ENCODE measurements at regions not wholly inside any gene's neighbourhood (a gene's known extent, or its start where the extent isn't known, plus 50 kb on each side); places are given as distances from the start of the nearest gene placed in this dataset.

GRCh38 chr10:77717336-77717735 lies 79.7 kb upstream of the KCNMA1 start:
- H3K4me3 ChIP-seq: no peak overlapping the region
- no peak for DNase-seq
- H3K27me3 ChIP-seq (replicated peaks; ENCODE audit: insufficient read depth): no peaks in the 10 kb centered on the region
- no peak for TF ChIP-seq EZH2phosphoT487 (IDR thresholded peaks at IDR 0.05; ENCODE audit: insufficient read depth, low read depth)
- no peak for TF ChIP-seq EZH2 (IDR thresholded peaks at IDR 0.05; ENCODE audit: insufficient read depth, poor library complexity, severe bottlenecking)
- peaks cover 9% of the 10 kb centered on the region for H3F3A ChIP-seq (ENCODE audit: insufficient read depth)
- H2AFZ ChIP-seq: no peak overlapping the region
- H4K20me1 ChIP-seq (ENCODE audit: insufficient read depth): no peaks in the 10 kb centered on the region
- no peaks in the 10 kb centered on the region for H3K9me3 ChIP-seq (ENCODE audit: low read depth)
- WGBS, 2 experiments (ENCODE audit: low coverage in 1 of 2, low lambda C conversion rate in 2 of 2, missing lambda C conversion rate in 2 of 2): 77 to 78% methylated on average over 3 of the region's 3 CpGs
- H3K27ac ChIP-seq: no peak overlapping the region
- in situ Hi-C loops (cut with MboI): no loop called here
- no peak overlapping the region for H3K9ac ChIP-seq
- H3K36me3 ChIP-seq (ENCODE audit: low read depth): no peaks in the 10 kb centered on the region
- no peaks in the 10 kb centered on the region for H3K9me2 ChIP-seq (ENCODE audit: insufficient read depth)
- no peak overlapping the region for H3K4me2 ChIP-seq (ENCODE audit: unreplicated experiment)
- H3K4me1 ChIP-seq (ENCODE audit: insufficient read depth): peaks cover 8% of the 10 kb centered on the region; the same call in 1 of the 2 replicates
- no peaks in the 10 kb centered on the region for H3K79me2 ChIP-seq (ENCODE audit: insufficient read depth)

GRCh38 chr10:77716458-77717317 lies 79.1 kb upstream of the KCNMA1 start:
- in situ Hi-C loops (cut with MboI): no loop called here
- 63% methylated on average over 13 of the region's 13 CpGs for WGBS, 2 experiments (ENCODE audit: low coverage in 1 of 2, low lambda C conversion rate in 2 of 2, missing lambda C conversion rate in 2 of 2)
- no peak overlapping the region for H3K9ac ChIP-seq

GRCh38 chr10:77715536-77715935 lies 77.9 kb upstream of the KCNMA1 start:
- no peak overlapping the region for H2AFZ ChIP-seq
- 92 to 97% methylated on average over 1 of the region's 1 CpG for WGBS, 2 experiments (ENCODE audit: low coverage in 1 of 2, low lambda C conversion rate in 2 of 2, missing lambda C conversion rate in 2 of 2)
- no peak overlapping the region for H3K9ac ChIP-seq
- no peak overlapping the region for H3K4me3 ChIP-seq
- H3K4me2 ChIP-seq (ENCODE audit: unreplicated experiment): no peak overlapping the region
- TF ChIP-seq EZH2 (IDR thresholded peaks at IDR 0.05; ENCODE audit: insufficient read depth, poor library complexity, severe bottlenecking): no peak
- no peak for TF ChIP-seq EZH2phosphoT487 (IDR thresholded peaks at IDR 0.05; ENCODE audit: insufficient read depth, low read depth)
- H3K36me3 ChIP-seq (ENCODE audit: low read depth): no peaks in the 10 kb centered on the region
- in situ Hi-C loops (cut with MboI): no loop called here
- no peak for DNase-seq
- no peaks in the 10 kb centered on the region for H3K9me2 ChIP-seq (ENCODE audit: insufficient read depth)
- no peaks in the 10 kb centered on the region for H3K27me3 ChIP-seq (replicated peaks; ENCODE audit: insufficient read depth)
- no peaks in the 10 kb centered on the region for H3K9me3 ChIP-seq (ENCODE audit: low read depth)
- H4K20me1 ChIP-seq (ENCODE audit: insufficient read depth): no peaks in the 10 kb centered on the region
- H3K79me2 ChIP-seq (ENCODE audit: insufficient read depth): no peaks in the 10 kb centered on the region
- no peak overlapping the region for H3K27ac ChIP-seq
- peaks cover 8% of the 10 kb centered on the region; the same call in 1 of the 2 replicates for H3K4me1 ChIP-seq (ENCODE audit: insufficient read depth)
- H3F3A ChIP-seq (ENCODE audit: insufficient read depth): peaks cover 9% of the 10 kb centered on the region

More at GRCh38 chr10:77716458-77717317, 79.1 kb upstream of the KCNMA1 start:
- H3K27me3 ChIP-seq (replicated peaks; ENCODE audit: insufficient read depth): no peaks in the 10 kb centered on the region
- H2AFZ ChIP-seq: no peak overlapping the region
- no peak for TF ChIP-seq EZH2 (IDR thresholded peaks at IDR 0.05; ENCODE audit: insufficient read depth, poor library complexity, severe bottlenecking)
- no peak for TF ChIP-seq EZH2phosphoT487 (IDR thresholded peaks at IDR 0.05; ENCODE audit: insufficient read depth, low read depth)
- H3K9me2 ChIP-seq (ENCODE audit: insufficient read depth): no peaks in the 10 kb centered on the region
- no peak overlapping the region for H3K4me3 ChIP-seq
- no peak overlapping the region for H3K27ac ChIP-seq
- peaks cover 9% of the 10 kb centered on the region for H3F3A ChIP-seq (ENCODE audit: insufficient read depth)
- no peaks in the 10 kb centered on the region for H4K20me1 ChIP-seq (ENCODE audit: insufficient read depth)
- H3K79me2 ChIP-seq (ENCODE audit: insufficient read depth): no peaks in the 10 kb centered on the region
- no peaks in the 10 kb centered on the region for H3K36me3 ChIP-seq (ENCODE audit: low read depth)
- peaks cover 8% of the 10 kb centered on the region; the same call in 1 of the 2 replicates for H3K4me1 ChIP-seq (ENCODE audit: insufficient read depth)
- H3K4me2 ChIP-seq (ENCODE audit: unreplicated experiment): no peak overlapping the region
- no peaks in the 10 kb centered on the region for H3K9me3 ChIP-seq (ENCODE audit: low read depth)
- peak; percentile 30 for DNase-seq

GRCh38 chr10:77715088-77715487 lies 77.5 kb upstream of the KCNMA1 start:
- in situ Hi-C loops (cut with MboI): no loop called here
- no peaks in the 10 kb centered on the region for H3K9me3 ChIP-seq (ENCODE audit: low read depth)
- peaks cover 9% of the 10 kb centered on the region for H3F3A ChIP-seq (ENCODE audit: insufficient read depth)
- no peak for DNase-seq
- TF ChIP-seq EZH2 (IDR thresholded peaks at IDR 0.05; ENCODE audit: insufficient read depth, poor library complexity, severe bottlenecking) (no peak), EZH2phosphoT487 (IDR thresholded peaks at IDR 0.05; ENCODE audit: insufficient read depth, low read depth) (no peak)
- H3K4me3 ChIP-seq: no peak overlapping the region
- H3K27ac ChIP-seq: no peak overlapping the region
- H3K4me2 ChIP-seq (ENCODE audit: unreplicated experiment): no peak overlapping the region
- 92 to 100% methylated on average over 3 of the region's 3 CpGs for WGBS, 2 experiments (ENCODE audit: low coverage in 1 of 2, low lambda C conversion rate in 2 of 2, missing lambda C conversion rate in 2 of 2)
- H3K36me3 ChIP-seq (ENCODE audit: low read depth): no peaks in the 10 kb centered on the region
- H2AFZ ChIP-seq: no peak overlapping the region
- no peaks in the 10 kb centered on the region for H3K27me3 ChIP-seq (replicated peaks; ENCODE audit: insufficient read depth)
- H3K79me2 ChIP-seq (ENCODE audit: insufficient read depth): no peaks in the 10 kb centered on the region
- no peaks in the 10 kb centered on the region for H4K20me1 ChIP-seq (ENCODE audit: insufficient read depth)
- peaks cover 8% of the 10 kb centered on the region; the same call in 1 of the 2 replicates for H3K4me1 ChIP-seq (ENCODE audit: insufficient read depth)
- no peak overlapping the region for H3K9ac ChIP-seq
- no peaks in the 10 kb centered on the region for H3K9me2 ChIP-seq (ENCODE audit: insufficient read depth)
